Activated CD8-positive, alpha-beta memory T cell treated with anti-CD3 and anti-CD28 coated beads for 4 hours (primary cell): ENCODE measurements at regions not wholly inside any gene's neighbourhood (a gene's known extent, or its start where the extent isn't known, plus 50 kb on each side); places are given as distances from the start of the nearest gene placed in this dataset.

Experiments used
- DNase-seq, 2 donors: peaks; one replicate each; pipeline ENCODE4 v3.0.0-alpha.2; 2020; ENCODE audit warnings: low read depth in 2 of 2

DNA sequence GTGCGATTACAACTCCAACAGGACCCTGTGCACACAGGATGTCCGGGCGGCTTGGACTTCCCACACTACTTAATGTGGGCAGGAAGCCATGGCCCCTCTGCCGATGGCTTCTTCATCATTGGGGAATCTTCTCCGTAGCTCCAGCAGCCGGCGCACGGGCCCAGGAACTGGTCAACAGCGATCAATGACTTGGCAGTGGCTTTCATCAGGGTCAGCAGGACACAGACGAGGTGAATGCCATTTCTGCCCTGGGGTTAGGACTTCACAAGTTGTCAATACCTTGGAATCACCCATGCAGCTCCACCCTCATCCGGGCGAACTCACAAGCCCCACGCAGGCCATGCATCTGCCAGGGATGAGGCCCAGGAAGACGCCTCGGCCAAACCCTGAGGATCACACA, 645.7 kb downstream of the BRD1 start:
- DNase-seq = no peak

DNA sequence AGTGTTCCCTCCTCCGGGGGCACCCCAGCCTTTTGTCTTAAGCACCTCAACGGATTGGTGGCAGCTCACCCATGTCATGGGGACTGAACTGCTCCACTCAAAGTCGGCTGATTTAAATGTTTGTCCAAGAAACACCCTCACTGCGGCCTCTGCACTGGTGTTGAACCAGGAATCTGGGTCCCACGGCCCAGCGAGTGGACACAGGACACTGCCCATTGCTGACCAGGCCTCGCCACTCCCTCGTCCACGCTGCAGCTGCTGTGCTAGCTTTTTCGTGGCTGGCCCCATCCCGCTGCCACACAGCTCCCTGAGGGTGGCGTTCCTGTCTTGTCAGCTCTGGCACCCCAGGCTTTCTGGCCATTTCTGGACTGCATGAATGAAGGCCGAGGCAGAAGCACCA, 646.2 kb downstream of the BRD1 start:
- no peak for DNase-seq

DNA sequence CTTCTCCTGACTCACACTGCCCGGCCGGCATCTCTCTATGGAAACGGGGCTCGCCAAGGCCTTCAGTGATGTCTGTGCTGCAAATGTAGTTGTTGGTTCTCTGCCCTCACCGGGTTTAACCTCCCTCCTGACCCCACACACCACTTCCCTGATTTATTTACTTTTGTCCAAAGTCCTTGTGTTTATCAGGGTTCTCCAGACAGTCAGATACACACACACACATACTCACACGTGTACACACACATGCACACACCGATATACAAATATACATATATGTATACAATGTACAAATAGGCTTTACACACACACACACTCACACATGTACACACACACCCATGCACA, 647.0 kb downstream of the BRD1 start:
- DNase-seq = no peak

DNA sequence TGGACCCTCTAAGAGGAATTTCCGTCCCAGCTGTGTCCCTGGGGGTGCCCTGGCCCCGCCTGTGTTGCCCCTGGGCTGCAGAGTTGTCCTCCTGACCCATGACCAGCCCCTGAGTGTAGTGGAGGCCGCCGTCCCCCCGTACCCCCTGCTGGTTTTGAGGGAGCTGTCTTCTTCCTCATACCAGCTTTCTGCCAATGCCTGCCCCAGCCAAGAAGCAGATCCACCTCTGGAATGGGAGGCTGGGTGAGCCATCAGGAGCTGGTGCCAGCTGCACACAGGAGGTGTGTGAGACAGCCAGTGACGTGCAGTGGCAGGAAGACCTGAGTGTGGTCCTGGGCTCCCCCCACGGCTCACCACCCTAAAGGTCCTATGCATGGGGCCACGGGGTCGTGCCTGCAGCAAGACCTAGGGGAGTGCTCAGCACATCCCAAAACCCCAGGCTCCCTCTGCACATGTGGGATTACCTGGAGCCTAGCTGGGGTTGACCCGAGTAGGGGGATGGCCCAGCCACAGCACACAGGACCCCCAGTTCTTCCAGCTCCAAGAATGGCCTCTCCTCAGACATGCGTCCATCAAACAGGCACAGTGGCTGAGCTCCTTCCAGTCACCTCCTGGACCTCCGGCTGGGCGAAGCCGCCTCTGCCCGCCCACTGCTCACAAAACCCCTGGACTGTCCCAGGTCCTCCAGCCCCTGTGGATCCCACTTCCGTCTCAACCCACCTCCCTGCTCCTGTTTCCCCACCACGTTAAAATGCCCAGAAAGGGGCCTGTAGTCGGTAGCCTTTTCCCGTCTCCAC, 647.6 kb downstream of the BRD1 start:
- no peak for DNase-seq

DNA sequence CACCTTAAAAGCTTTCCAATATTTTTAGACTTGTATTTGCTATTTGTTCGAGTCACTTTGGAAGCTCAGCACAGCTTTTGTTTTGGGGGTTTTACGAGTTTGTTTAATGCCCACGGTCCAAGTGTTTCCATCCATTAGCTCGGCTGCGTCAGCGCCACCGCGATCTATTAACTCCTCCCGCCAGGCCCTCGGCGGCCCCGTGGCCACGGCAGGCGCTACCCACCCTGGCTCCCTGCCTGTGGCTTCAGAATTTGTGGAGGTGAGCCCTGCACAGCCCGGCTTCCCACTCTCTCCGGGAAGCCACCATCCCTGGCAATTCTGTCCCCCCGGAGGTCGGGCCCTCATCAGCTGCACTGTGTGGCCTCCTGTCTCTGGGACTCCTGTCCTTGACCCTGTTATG, 648.5 kb downstream of the BRD1 start:
- DNase-seq = no peak

DNA sequence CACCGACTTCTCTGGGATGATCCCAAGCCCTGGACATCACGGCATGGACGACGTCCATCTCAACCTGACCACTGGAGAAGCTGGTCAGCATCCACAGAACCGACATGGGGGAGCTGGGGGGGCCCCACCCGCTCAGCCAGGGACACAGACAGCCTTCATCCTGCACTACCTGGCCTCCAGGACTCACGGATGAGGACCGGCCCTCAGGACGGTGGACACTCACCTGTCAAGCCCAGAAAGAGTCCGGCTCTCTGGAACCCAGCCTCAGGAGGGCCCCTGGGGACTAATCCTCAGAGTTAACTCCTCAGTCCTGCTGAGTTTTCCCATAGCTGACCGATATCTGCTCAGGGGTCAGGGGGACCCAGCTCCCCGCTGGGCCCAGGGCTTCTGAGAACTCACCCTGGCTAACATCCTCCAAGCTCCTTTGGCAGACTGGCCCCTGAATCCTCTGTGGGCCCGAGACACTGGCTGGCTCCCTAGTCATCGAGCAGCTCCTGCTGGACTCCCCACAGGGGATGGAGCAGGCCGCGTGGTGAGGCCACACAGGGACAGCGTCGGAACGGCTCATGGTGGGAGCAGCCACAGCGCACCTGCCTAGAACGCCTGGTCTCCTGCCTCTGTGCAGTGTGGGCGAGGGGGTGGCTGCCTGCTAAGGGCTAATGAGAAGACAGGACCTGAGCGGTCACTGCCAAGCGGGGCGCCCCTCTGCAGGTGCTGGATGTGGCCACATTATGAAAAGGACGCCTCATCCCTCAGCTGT, 649.2 kb downstream of the BRD1 start:
- DNase-seq = no peak

DNA sequence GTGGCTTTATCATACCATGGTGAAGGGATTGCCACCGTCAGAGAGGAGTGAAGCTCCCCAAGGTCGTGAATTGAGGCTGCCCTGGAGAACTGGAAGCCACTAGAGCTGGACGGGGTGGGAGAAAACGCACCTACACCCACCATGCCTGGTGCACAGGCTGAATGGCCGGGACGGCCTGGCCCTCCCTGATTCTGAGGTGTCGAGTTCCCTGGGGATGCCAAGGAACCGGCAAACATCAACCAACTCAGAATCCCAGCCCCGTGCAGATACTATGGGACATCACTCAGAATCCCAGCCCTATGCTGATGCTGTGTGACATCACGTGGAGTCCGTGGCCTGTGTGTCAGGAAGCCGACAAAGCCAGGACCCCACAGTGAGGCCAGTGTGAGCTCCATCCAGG, 650.0 kb downstream of the BRD1 start:
- no peak for DNase-seq

DNA sequence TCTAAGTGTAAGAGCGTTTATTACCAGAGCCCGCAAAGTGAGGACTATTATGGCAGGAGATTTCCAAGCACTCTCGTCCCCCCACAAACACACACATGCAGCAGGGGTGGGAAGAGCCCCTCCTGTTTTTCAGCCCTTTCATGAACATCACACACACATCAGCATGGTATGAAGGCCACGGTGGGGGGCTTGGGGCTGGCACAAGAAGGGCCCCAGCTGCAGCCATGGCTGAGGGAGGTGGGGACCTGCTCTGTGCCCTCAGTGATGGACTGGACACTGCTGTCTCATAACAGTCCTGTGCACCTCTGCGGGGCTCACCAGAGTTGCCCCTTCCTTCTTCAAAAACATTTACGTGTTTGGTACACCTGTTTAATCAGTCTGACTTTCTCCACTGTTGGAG, 650.7 kb downstream of the BRD1 start:
- no peak for DNase-seq

DNA sequence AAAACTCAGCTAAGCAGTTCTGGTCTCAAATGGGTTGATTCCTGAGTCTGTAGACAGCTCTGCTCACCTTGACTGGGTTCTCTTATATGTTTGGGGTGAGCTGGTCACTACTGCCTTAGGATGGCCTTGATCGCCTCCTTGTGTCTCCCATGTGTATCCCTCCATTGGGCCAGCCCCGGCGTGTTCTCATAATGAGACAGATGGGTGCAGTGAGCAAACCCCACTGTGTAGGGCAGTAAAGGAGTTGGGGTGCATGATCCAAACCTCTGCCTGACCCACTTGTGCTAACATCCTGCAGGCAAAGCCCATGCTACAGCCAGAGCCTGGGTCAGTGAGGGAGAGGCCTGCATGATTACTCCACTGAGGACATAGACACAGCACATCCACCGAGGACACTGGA, 657.6 kb downstream of the BRD1 start:
- DNase-seq = no peak

DNA sequence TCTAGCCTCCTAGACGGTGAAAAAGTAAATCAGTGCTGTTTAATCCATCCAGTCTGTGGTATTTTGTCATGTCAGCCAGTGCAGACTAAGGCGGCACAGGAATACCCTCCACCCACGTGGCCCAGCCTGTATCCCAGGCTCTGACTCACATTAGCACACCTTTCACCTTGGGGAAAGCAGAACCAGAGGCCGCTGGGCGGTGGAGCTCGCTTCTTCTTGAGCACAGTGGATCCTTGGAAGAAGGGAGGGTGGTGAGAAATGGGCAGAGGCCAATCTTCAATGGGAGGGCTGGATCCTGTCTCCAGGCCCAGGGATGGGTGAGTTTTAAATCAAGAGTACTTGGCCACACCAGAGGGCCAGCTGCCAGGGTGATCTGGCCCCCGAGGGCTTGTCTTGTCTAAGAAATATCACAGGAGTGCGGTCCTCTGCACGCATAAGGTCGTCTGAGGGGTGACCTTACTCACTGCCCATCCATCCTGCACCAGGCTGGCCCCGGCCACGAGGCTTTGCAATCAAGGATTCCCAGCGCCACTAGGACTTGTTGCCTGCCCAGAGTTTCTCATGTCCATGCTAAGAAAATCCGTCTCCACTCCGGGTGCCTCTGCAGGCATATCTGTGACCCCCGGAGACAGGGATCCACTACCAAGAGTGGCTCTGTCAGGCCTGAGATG, 658.5 kb downstream of the BRD1 start:
- DNase-seq = no peak

DNA sequence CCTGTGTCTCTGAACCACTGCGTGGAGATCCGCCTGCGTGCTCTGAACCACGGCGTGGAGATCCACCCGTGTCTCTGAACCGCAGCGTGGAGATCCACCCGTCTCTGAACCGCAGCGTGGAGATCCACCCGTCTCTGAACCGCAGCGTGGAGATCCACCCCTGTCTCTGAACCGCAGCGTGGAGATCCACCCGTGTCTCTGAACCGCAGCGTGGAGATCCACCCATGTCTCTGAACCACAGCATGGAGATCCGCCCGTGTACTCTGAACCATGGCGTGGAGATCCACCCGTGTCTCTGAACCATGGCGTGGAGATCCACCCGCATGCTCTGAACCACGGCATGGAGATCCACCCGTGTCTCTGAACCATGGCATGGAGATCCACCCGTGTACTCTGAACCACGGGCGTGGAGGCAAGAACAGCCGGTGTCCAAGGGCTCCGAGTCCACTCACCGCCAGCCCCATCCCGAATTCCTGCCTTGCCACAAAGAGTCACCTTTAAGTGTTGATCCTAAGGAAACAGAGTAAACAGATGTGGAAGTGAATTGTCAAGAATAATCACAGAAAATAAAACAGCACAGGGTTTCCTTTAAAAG, 659.4 kb downstream of the BRD1 start:
- DNase-seq = no peak

DNA sequence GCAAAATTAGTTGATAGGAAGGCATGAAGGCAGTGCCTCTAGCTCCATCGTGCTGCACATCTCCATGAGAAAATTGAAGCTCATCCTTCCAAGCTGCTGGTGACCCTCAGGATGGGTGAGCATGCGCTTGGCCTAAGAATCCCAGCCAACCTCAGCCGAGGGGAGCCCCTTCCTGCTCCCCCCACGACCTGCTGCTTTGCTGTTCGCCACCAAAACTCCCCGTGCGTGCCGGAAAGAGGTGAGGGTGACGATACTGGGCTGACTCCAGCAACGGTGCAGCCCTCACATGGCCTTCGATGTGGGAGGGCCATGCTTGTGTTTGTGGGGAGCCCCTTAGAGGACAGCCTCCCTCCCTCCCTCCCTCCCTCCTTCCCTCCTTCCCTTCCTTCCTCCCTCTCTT, 660.9 kb downstream of the BRD1 start:
- DNase-seq = no peak

DNA sequence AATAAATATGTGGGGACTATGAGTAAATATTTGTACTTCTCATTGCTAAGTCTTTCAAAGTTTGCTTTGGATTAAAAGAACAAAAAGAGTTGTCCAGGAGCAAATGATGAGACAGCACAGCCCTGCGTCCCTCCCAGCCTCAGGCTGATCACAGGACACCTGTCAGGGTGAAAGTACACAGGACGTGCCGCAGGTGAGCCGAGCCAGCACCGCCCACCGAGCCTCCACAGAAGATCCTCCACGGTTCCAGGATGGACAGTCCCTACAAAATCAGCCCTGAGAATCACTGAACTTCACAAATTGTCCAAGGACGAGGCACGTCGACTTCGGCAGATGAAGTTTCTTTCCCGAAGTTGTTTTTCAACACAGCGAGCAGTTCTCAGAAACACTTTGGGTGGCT, 661.5 kb downstream of the BRD1 start:
- no peak for DNase-seq

DNA sequence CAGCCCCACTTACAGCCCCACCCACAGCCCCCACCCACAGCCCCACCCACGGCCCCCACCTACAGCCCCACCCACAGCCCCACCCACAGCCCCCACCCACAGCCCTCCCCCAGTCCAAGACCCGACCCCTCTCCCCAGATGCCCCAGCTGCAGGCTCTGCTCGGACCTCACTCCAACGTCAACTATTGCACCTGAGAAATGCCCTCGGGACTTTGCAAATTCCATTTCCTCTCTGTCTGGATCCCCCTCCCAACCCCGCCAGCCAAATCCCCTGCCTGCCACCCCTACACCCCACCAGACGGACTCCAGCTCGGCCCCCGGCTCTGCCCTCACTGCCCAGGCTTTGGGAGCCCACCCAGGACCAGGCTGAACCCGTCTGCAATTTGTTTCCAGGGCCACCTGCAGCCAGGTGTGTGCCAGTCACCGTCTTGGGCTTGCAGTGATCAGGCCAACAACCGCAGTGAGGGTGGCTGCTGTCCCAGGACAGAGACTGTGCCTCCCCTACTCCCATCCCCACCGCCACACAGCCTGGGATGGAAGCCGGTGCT, 662.8 kb downstream of the BRD1 start:
- DNase-seq = no peak

DNA sequence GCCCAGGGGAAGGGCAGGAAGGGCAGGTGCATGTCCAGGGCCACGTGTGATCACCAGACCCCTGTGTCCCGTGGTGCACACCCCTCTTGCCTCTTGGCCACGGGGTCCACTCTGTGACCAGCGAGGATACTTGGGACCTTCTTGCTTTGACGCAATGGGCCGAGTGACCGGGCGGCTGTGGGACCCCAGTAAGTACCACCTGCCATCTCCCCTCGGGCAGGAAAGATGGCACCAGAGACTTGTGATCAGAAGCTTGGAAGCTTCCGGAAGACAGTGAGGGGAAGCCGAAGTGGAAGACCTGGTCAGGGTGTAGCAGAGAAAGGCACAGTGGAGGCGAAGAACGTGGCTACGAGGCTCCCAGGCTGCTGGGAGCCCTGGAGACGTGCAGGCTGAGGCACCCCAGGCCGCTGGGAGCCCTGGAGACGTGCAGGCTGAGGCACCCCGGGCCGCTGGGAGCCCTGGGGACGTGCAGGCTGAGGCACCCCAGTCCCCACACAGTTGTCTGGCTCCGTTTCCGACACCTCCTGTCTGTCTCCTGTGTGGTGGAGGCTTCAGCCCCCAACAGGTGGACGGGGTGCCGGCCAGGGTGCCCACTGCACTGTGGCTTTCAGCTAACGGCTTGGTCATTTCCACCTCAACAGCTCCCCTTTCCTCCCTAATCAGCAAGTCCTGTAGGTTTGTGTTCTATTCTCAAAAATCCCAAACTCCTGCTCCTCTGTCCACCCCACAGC, 663.5 kb downstream of the BRD1 start:
- DNase-seq = no peak

DNA sequence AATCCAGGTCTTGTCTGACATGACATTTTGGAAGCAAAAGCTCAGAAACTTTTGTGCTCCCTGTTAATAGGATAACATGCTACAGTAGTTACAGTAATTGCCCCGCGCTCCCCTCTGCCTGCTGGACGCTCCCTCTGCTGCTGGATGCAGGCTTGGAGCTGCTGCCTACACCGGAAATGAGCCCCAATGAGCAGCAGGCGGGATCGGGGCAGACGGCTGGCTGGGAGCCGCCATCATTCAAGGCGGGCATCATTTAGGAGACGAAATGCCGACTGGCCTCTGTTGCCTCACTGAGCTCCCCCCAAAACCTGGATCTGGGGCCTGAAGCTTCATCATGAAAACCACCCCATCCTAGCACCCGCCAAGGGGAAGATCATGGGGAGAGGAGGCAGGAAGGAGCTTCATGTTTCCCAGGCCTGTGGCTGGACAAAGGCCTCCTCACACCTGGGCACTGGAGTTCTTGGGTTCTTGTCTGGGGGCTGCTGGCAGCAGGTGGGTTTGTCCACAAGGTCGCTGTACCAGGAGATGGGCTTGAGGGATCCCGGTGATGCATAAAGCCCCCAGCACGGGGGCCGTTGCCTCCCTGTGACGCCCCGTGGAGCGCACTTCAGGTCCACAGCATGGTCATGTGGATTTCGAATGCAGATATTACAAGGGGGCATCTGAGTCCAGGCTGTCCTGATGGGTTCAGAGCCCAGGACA, 664.3 kb downstream of the BRD1 start:
- no peak for DNase-seq

DNA sequence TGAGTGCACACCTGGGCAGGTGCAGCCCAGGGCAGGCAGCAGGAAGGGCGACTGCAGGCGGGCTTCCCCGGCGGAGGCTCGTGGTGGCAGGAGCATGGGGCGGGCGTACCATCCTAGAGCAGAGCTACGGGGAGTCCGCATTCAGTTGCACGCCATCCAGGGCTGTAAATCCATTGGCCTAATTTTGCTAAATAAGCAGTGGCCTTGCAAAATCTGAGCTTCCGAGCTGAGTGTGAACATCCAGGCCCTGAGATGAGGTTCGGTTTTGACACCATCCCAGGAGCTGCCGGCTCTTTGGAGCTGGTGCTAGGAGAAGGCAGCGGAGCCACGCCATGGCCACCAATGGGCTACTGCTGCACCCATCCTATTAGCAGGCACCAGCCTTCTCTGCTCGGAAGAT, 664.8 kb downstream of the BRD1 start:
- no peak for DNase-seq

DNA sequence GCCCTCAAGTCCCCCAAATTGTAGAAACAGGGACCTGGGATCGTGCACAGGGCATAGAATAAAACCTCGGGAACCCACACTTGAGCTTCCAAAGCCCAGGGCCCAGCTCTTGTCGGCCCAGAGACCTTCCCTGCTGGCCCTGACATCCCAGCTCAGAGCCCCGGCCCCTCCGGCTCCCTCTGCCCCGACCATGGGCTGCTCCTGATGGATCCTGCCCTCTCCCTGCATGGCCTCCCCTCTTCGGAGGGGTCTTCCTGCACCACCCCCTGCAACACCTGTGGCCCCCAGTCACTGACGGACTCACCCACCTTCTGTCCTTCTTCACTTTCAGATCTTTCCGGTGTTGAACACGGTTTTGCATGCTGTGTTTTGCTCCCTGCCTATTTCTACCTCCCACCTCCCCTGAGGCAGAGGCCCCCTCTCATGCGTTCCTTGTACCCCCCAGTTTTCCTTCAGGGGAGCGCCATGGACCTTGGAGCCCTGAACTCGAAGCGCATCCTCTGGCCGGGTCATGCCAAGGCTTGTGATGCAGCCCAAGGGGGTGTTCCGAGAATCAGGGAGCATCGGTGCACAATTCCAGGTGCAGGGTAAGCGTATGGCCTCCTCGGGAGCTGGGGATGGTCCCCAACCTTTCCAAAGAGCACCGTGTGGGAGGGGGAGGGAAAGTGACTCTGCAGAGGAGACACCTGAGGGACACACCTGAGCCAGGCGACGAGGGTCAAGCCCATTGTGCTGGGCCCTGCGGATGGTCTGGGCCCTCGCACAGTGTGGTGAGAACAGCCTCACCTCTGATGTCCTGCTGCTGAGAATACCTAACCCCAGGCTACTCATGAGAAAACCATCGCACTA, 666.4 kb downstream of the BRD1 start:
- DNase-seq = no peak

DNA sequence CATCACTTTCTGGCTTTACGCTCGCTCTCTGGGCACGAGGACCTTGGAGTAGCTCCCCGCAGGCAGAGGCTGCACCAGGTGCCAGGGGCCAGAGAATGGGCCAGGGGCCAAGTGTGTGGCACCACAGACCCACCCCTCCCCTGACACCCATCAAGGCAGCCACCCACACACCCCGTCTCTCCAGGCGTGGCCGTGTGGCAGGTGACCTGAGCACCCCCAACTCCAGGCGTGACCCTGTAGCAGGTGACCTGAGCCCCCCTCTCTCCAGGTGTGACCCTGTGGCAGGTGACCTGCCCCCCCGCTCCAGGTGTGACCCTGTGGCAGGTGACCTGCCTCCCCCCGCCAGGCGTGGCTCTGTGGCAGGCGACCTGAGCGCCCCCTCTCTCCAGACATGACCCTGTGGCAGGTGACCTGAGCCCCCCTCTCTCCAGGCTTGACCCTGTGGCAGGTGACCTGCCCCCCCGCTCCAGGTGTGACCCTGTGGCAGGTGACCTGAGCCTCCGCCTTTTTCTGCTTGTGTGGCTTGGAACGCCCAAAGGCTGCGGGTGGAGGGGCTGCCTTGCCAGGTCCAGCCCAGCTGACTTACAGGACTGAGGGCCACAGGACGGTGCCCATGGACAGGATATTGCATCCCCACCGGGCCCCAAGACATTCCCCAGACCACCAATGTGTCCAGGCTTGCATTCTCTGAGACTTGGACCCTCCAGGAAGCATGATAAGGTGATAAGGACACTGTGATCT, 667.2 kb downstream of the BRD1 start:
- no peak for DNase-seq
